ENCODE measurements at regions not wholly inside any gene's neighbourhood (a gene's known extent, or its start where the extent isn't known, plus 50 kb on each side); places are given as distances from the start of the nearest gene placed in this dataset.

DNA sequence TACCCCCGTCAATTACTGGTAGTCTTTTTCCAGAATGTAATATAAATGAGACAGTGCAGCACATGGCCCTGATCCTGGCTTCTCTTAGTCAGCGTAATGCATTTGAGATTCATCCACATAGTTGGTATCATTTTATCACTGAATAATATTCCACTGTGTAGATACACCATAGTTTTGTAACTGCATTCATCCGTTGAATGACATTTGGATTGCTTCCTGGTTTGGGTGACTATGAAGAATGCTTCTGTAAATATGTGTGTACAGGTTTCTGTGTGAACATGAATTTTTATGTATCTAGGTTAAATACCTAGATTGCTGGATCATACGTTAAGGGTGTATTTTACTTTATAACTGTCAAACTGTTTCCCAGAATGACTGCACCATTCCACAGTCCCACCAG is 62.6 kb upstream of the STMND1 start:
- TF ChIP-seq, protein P1, sequence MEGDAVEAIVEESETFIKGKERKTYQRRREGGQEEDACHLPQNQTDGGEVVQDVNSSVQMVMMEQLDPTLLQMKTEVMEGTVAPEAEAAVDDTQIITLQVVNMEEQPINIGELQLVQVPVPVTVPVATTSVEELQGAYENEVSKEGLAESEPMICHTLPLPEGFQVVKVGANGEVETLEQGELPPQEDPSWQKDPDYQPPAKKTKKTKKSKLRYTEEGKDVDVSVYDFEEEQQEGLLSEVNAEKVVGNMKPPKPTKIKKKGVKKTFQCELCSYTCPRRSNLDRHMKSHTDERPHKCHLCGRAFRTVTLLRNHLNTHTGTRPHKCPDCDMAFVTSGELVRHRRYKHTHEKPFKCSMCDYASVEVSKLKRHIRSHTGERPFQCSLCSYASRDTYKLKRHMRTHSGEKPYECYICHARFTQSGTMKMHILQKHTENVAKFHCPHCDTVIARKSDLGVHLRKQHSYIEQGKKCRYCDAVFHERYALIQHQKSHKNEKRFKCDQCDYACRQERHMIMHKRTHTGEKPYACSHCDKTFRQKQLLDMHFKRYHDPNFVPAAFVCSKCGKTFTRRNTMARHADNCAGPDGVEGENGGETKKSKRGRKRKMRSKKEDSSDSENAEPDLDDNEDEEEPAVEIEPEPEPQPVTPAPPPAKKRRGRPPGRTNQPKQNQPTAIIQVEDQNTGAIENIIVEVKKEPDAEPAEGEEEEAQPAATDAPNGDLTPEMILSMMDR (conservative IDR thresholded peaks at IDR 0.05; ENCODE audit: low read depth, low read length), result no peak
- no peak for TF ChIP-seq RAD21 (IDR thresholded peaks at IDR 0.05; ENCODE audit: low read length)
- no peak for TF ChIP-seq ELK1 (IDR thresholded peaks at IDR 0.05; ENCODE audit: borderline replicate concordance, low read depth, low read length)
- no peak for TF ChIP-seq POLR2A (IDR thresholded peaks at IDR 0.05; ENCODE audit: low read depth, low read length)
- TF ChIP-seq, protein P2, sequence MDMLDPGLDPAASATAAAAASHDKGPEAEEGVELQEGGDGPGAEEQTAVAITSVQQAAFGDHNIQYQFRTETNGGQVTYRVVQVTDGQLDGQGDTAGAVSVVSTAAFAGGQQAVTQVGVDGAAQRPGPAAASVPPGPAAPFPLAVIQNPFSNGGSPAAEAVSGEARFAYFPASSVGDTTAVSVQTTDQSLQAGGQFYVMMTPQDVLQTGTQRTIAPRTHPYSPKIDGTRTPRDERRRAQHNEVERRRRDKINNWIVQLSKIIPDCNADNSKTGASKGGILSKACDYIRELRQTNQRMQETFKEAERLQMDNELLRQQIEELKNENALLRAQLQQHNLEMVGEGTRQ (IDR thresholded peaks at IDR 0.05; ENCODE audit: low read depth, low read length), result no peak
- no peak for TF ChIP-seq BHLHE40 (IDR thresholded peaks at IDR 0.05; ENCODE audit: low read depth, low read length)
- no peak for TF ChIP-seq SMC3 (IDR thresholded peaks at IDR 0.05; ENCODE audit: low read depth, low read length)
